ENCODE measurements at regions not wholly inside any gene's neighbourhood (a gene's known extent, or its start where the extent isn't known, plus 50 kb on each side); places are given as distances from the start of the nearest gene placed in this dataset.

DNA sequence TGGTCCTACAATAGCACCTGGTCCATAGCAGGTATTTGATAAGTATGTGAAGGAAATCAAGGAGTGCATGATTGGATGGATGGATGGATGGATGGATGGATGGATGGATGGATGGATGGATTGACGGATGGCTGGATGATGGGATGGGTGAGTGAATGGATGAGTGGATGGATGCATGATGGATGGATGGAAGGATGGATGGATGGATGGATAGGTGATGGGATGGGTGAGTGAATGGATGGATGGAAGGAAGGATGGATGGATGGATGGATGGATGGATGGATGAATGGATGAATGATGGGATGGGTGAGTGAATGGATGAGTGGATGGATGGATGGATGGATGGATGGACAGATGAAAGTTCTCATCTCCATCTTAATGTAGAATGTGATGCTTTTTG lies 231.0 kb upstream of the PPP2R2D start:
- DNase-seq (ENCODE audit: low spot score), result no peak
- intact Hi-C loops (cut with DNase I), result no loop called here

- intact Hi-C loops (cut with DNase I), result no loop called here
- DNase-seq (ENCODE audit: low spot score), result peak; percentile 43
These were observed 230.5 kb upstream of the PPP2R2D start for GRCh38 chr10:131670341-131670740.

DNA sequence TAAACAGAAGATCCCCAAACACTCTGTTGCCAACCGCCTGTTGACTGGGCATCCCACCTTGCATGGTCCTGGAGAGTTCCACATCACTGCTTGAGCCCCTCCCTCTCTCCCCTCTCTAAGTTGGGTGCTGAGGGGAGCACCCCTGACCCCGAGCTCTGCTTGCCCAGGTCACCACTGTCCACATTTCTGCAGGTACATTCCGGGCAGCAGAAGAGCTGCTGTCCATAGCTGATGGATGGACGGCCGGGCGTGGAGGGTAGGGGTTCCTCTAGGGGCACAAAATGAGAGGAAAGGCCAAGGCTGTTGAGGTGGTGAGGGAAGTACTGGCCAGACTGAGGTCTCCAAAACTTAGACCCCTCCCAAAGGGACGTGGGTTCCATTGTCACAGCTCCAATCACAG lies 227.4 kb upstream of the PPP2R2D start:
- peak; percentile 38 for DNase-seq (ENCODE audit: low spot score)
- intact Hi-C loops (cut with DNase I), result no loop called here

GRCh38 chr10:131674130-131674529 lies 226.7 kb upstream of the PPP2R2D start:
- intact Hi-C loops (cut with DNase I), result no loop called here
- DNase-seq (ENCODE audit: low spot score), result peak; percentile 56

DNA sequence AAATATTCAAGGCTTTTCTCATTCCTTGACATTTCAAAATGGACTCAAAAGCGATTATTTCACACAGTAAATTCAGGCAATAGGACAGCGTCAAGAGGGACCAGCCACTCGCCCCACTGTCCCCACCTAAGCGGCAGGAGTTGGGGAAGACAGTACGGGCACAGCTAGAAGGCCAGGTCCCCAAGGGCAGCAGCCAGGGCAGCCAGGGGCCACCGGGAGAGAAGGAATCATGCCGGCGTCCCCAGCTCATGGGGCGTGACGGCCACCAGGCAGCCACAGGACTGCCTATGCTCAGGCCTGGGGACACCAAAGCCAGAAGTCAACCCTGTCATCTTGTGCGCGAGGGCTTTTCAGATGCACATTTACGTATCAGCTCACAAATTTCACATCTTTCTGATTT lies 225.7 kb upstream of the PPP2R2D start:
- intact Hi-C loops (cut with DNase I), result no loop called here
- peak; percentile 64 for DNase-seq (ENCODE audit: low spot score)

DNA sequence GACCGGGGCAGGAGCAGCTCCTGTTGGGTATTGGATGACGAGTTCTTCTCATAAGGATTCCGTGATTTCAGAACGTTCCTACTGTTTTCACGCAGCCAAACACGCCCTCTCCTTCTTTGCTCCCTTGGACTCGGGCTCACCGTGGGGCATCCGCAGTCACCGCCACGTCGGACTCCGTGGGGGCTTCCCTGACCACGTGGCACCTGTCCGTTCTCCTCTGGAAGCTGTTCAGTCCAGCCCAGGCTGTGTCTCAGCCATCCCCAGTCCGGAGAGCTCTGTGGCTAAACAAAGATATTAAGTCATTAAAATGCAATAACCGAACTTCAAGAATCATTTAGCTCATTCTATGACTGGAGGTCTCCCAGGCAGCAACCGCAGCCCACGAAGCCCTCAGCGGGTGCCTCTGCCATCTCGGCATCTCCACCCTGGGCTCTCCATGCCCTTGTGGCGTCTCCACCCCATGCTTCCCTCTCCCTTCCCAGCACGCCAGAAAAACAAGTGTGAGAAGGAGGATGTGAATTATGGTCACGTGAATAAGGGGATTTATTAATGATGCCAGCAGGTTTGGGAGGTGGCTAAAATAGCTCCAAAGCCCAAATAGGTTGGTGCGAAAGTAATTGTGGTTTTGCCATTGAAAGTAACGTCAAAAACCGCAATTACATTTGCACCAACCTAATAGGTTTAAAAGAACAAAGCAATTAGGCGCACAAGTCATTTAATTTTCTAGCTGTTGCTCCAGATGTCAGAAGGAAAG lies 224.6 kb upstream of the PPP2R2D start:
- intact Hi-C loops (cut with DNase I), result no loop called here
- DNase-seq (ENCODE audit: low spot score), result peak; percentile 42

GRCh38 chr10:131676800-131677421 lies 223.9 kb upstream of the PPP2R2D start:
- peak; percentile 52 for DNase-seq (ENCODE audit: low spot score)
- intact Hi-C loops (cut with DNase I), result no loop called here

GRCh38 chr10:131677671-131678070 lies 223.1 kb upstream of the PPP2R2D start:
- intact Hi-C loops (cut with DNase I), result no loop called here
- peak; percentile 71 for DNase-seq (ENCODE audit: low spot score)

GRCh38 chr10:131678171-131678570 lies 222.6 kb upstream of the PPP2R2D start:
- DNase-seq (ENCODE audit: low spot score), result peak; percentile 62
- intact Hi-C loops (cut with DNase I), result no loop called here

DNA sequence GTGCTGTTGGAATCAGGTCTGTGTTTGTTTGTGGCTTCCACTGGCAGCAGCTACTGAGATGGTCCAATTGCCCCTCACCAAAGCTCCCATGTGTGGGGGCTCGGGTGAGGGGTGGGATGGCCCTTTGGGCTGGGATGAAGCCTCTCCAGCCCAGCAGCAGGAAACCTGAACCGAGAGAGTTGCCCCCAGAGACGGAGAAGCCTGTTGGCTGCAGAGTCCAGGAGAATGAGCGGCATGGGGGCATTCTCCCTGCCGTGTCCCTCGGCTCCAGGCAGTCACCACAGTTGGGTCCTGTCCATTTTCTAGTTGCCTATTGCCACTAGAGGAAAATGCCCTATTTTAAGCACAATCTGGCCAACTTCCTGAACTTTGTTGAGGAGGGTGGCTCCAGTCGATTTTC lies 222.2 kb upstream of the PPP2R2D start:
- DNase-seq (ENCODE audit: low spot score), result peak; percentile 22
- intact Hi-C loops (cut with DNase I), result no loop called here

DNA sequence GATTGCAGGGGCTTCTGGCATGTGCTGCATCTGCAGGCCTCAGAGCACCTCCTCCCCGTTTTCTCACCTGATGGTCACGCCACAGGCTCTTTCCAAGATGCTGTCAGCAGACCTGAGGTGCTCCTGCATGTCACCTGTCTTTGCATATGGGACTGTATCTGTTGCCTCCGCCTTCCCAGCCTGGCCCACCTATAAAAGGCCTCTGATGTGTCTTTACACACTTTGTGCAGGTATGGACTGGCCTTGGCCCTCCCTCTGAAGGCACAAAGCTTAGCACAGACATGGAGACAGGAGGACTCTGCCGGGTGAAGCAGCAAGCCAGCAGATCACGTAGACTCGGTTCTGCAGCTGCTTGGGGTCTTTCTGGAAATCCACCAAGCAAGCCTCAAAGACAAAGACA lies 220.9 kb upstream of the PPP2R2D start:
- peak; percentile 71 for DNase-seq (ENCODE audit: low spot score)
- intact Hi-C loops (cut with DNase I), result no loop called here

DNA sequence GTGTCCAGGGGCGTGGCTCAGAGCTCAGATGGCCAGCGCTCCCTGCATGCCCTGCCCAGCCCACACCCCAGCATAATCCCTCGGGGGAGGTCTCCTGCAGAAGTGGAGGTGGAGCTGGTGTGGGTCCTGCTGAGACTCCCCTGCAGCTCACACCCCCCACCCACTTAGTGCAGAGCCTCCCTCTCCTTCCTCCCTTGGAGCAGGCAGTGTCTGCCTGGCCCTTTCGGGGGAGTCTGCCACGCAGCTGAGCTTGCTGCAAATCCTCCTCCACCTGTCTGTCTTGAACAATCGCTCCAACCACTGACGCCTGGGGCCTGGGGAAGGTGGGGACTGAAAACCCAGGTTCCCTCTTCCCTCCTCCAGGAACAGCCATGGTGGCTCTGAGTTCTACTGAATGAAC lies 219.7 kb upstream of the PPP2R2D start:
- intact Hi-C loops (cut with DNase I), result no loop called here
- peak; percentile 32 for DNase-seq (ENCODE audit: low spot score)

DNA sequence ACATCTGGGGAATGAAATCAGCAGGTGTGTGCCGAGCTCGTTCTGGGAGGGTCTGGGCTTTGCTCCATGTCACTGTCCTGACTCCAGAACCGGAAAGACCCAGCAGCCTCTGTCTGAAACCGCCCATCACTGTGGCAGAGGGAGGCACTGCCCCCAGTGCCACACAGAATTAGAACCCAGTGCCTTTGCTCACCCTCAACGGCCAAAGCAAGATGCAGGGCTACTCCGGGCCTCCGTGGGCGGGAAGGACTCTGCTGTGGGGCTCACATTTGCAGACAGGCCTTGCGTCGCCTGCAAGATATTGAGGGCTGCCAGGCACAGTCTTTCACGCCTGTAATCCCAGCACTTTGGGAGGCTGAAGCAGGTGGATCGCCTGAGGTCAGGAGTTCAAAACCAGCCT lies 219.2 kb upstream of the PPP2R2D start:
- intact Hi-C loops (cut with DNase I), result no loop called here
- DNase-seq (ENCODE audit: low spot score), result peak; percentile 48

- peak; percentile 43 for DNase-seq (ENCODE audit: low spot score)
- intact Hi-C loops (cut with DNase I), result no loop called here
These were observed 218.4 kb upstream of the PPP2R2D start for GRCh38 chr10:131682271-131682962.

GRCh38 chr10:131683281-131683861 lies 217.4 kb upstream of the PPP2R2D start:
- intact Hi-C loops (cut with DNase I), result no loop called here
- peak; percentile 76 for DNase-seq (ENCODE audit: low spot score)

GRCh38 chr10:131683941-131684340 lies 216.9 kb upstream of the PPP2R2D start:
- intact Hi-C loops (cut with DNase I), result no loop called here
- peak; percentile 67 for DNase-seq (ENCODE audit: low spot score)

DNA sequence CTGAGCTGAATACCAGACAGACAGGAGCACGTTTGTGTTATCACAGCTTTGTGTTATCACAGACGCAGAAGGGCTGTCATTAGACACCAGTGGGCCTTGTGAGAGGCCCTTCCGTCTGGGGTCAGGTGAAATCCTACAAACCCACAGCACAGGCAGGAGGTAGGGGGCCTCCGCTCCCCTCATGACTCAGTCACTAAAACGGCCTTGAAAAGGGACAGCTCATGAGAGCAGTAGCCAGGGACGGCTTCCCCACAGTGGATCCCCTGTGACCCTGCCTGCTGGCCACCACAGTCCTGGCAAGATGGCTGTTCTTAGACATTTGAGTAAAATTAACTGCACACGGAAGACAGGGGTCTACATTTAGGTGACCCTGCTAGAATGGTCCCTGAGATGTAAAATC lies 215.8 kb upstream of the PPP2R2D start:
- intact Hi-C loops (cut with DNase I), result no loop called here
- peak; percentile 32 for DNase-seq (ENCODE audit: low spot score)

DNA sequence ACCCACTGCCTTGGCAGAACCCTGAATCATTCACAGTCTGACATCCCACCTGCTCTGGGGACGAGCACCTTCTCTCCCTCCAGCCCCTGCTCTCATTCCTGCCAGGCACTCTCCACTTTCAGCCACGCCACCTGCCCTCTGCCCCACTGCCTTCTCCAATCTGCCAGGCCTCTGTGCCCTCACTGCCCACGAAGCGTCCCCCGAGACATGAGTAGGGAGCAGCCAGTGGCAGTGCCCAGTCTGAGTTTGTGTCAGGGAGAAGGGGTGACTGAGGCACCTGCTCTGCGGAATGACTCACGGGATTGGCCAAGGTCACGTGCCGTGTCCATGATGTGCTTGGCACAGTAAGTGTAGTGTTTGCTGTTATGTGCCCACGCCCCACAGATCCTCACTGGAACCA lies 215.2 kb upstream of the PPP2R2D start:
- intact Hi-C loops (cut with DNase I), result no loop called here
- DNase-seq (ENCODE audit: low spot score), result peak; percentile 69

DNA sequence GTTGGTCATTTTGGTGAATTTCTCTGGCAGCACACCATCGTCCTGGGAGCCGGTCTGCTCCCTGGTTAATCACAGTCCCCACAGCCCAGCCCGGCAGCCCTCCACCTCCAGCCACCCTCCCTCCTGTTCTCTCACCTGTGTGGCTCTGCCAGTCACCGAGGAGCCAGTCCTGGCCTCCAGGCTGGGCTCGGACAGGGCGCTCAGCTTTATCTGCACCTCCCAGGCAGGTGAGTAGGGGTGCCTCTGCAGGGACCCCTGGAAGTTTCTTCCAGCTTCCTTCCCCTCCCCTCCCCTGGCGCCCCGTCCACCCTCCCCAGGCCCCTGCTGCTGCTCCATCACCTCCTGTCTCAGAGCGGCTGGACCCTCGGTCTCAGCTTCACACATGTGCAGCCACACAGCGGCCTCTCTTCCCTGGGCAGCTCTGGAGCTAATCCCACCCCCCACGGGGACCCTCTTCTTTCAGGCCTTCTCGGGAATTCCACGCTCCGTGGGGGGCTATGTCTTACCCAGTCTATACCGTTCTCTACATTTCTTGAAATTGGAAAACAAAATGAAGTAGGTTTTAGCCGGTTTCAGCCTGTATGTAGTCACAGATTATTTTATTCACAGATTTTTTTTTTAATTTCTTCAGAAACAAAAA lies 213.9 kb upstream of the PPP2R2D start:
- no peak for DNase-seq (ENCODE audit: low spot score)
- intact Hi-C loops (cut with DNase I), result loop anchor here in 1 of 2 donors (2.0 kb wide), 1 partner anchor 26 kb away; no protein-coding TSS in a partner anchor

DNA sequence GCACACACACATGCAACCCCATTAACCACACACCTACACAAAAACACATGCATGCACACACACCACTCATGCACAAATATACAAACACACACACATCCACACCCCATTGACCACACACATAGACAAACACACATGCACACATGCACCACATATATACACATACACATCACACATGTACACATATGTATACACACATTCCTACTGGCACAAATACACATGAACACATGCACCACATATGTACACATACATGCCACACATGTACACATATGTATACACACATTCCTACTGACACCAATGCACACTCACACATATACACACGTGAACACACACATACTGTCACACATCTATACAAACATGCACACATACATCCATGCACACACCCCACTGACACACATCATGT lies 212.5 kb upstream of the PPP2R2D start:
- DNase-seq (ENCODE audit: low spot score), result no peak
- intact Hi-C loops (cut with DNase I), result no loop called here

All from posterior vena cava (tissue), 2 donors.